SK-N-SH treated with all-trans-retinoic acid at 6 μM for 48 hours (cell line): ENCODE measurements at regions not wholly inside any gene's neighbourhood (a gene's known extent, or its start where the extent isn't known, plus 50 kb on each side); places are given as distances from the start of the nearest gene placed in this dataset.
"Not testable (repeated sequence)": the region's sequence is repeated elsewhere in the genome, so short reads cannot be mapped to it uniquely, and the experiment has no call there.

Source experiments
- ATAC-seq: fragments of 200-7000 bp; cut with Tn5 transposase; 3 replicates; pipeline ENCODE4 v1.9.1; 2020; ENCODE audit warnings: mild to moderate bottlenecking, moderate library complexity
- ARNTL ChIP-seq: fragments of 450-650 bp; formaldehyde crosslinking; IDR thresholded peaks from 2 replicates; pipeline ENCODE4 v1.5.0; 2020; ENCODE audit warnings: low read depth, mild to moderate bottlenecking, moderate library complexity, borderline replicate concordance
- BACH2 ChIP-seq: fragments of 250-450 bp; sonication (Bioruptor Pico); IDR thresholded peaks from 2 replicates; pipeline ENCODE4 v1.9.0; 2021; ENCODE audit warnings: mild to moderate bottlenecking, borderline replicate concordance
- CSDC2 ChIP-seq: fragments of 250-450 bp; sonication (Bioruptor Pico); IDR thresholded peaks from 2 replicates; pipeline ENCODE4 v1.5.0; 2020; ENCODE audit warnings: mild to moderate bottlenecking, moderate library complexity
- ESRRG ChIP-seq: fragments of 250-450 bp; sonication (Bioruptor Pico); IDR thresholded peaks from 2 replicates; pipeline ENCODE4 v1.6.1; 2021; ENCODE audit warnings: mild to moderate bottlenecking
- GLIS3 ChIP-seq: fragments of 250-450 bp; sonication (Bioruptor Pico); IDR thresholded peaks from 2 replicates; pipeline ENCODE4 v1.5.0; 2020; ENCODE audit warnings: mild to moderate bottlenecking, moderate library complexity
- ISL1 ChIP-seq: fragments of 250-450 bp; sonication (Bioruptor Pico); IDR thresholded peaks from 2 replicates; pipeline ENCODE4 v2.1.2; 2022; ENCODE audit warnings: mild to moderate bottlenecking, moderate library complexity
- OSR1 ChIP-seq: fragments of 250-450 bp; sonication (Bioruptor Pico); IDR thresholded peaks from 2 replicates; pipeline ENCODE4 v1.8.0; 2022; ENCODE audit warnings: moderate library complexity, mild to moderate bottlenecking, inconsistent platforms
- PPARA ChIP-seq: fragments of 250-450 bp; sonication (Bioruptor Pico); IDR thresholded peaks from 2 replicates; pipeline ENCODE4 v1.5.0; 2020; ENCODE audit warnings: mild to moderate bottlenecking, borderline replicate concordance
- RARB ChIP-seq: fragments of 250-450 bp; sonication (Bioruptor Pico); IDR thresholded peaks from 2 replicates; pipeline ENCODE4 v1.8.0; 2021; ENCODE audit warnings: mild to moderate bottlenecking, moderate library complexity
- SNAI2 ChIP-seq: fragments of 250-450 bp; sonication (Bioruptor Pico); IDR thresholded peaks from 2 replicates; pipeline ENCODE4 v1.5.0; 2020; ENCODE audit warnings: mild to moderate bottlenecking, moderate library complexity
- TCF4 ChIP-seq: fragments of 250-450 bp; sonication (Bioruptor Pico); IDR thresholded peaks from 2 replicates; pipeline ENCODE4 v1.8.0; 2021; ENCODE audit warnings: mild to moderate bottlenecking, moderate library complexity, borderline replicate concordance
- ZC3H10 ChIP-seq: fragments of 250-450 bp; sonication (Bioruptor Pico); IDR thresholded peaks from 2 replicates; pipeline ENCODE4 v1.5.1; 2021; ENCODE audit warnings: mild to moderate bottlenecking, moderate library complexity
- ZFP30 ChIP-seq: fragments of 450-650 bp; formaldehyde crosslinking; IDR thresholded peaks from 2 replicates; pipeline ENCODE4 v1.5.0; 2022; ENCODE audit warnings: mild to moderate bottlenecking, moderate library complexity
- TF ChIP-seq, protein P1 (sequence below): fragments of 250-450 bp; sonication (Bioruptor Pico); IDR thresholded peaks from 2 replicates; pipeline ENCODE4 v1.5.0; 2020; ENCODE audit warnings: mild to moderate bottlenecking, moderate library complexity
- TF ChIP-seq, protein P2 (sequence below): fragments of 250-450 bp; sonication (Bioruptor Pico); IDR thresholded peaks from 2 replicates; pipeline ENCODE4 v1.5.1; 2021; ENCODE audit warnings: mild to moderate bottlenecking, moderate library complexity
- TF ChIP-seq, protein P3 (sequence below): fragments of 250-450 bp; sonication (Bioruptor Pico); IDR thresholded peaks from 2 replicates; pipeline ENCODE4 v1.8.0; 2020; ENCODE audit warnings: mild to moderate bottlenecking, moderate library complexity, borderline replicate concordance
- TF ChIP-seq, protein P4 (sequence below): fragments of 250-450 bp; sonication (Bioruptor Pico); IDR thresholded peaks from 2 replicates; pipeline ENCODE4 v1.8.0; 2021; ENCODE audit warnings: low read depth, mild to moderate bottlenecking, moderate library complexity, borderline replicate concordance

DNA sequence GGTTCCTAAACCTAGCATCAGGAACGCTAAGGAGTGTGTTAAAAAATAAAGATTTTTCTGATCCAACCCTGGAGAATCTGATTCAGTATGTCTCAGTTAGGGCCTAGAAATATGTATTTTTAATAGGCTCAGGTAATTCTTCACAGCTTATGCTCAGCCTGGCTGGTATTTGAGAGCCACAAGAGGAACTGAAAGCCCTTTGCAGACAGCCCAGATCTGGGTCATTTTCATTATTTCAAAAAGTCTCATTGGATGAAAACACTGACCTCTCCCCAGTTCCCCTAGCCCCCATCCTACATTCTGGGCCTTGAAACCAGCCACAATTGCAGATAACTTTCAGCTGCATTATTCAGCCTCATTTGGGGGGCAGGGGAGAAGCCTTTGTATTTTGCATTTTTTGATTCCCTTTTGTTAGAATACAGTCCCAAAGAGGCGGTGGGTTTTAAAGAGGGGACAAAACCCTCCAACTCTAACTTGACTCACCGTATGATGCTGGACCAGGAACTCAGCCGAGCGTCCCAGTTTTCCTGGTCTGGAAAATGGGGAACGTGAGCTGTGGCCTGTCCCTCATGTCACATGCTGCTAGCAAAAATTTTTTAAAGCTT lies 66.0 kb upstream of the LARGE1 start:
- no peak for TF ChIP-seq GLIS3
- TF ChIP-seq, protein P1, sequence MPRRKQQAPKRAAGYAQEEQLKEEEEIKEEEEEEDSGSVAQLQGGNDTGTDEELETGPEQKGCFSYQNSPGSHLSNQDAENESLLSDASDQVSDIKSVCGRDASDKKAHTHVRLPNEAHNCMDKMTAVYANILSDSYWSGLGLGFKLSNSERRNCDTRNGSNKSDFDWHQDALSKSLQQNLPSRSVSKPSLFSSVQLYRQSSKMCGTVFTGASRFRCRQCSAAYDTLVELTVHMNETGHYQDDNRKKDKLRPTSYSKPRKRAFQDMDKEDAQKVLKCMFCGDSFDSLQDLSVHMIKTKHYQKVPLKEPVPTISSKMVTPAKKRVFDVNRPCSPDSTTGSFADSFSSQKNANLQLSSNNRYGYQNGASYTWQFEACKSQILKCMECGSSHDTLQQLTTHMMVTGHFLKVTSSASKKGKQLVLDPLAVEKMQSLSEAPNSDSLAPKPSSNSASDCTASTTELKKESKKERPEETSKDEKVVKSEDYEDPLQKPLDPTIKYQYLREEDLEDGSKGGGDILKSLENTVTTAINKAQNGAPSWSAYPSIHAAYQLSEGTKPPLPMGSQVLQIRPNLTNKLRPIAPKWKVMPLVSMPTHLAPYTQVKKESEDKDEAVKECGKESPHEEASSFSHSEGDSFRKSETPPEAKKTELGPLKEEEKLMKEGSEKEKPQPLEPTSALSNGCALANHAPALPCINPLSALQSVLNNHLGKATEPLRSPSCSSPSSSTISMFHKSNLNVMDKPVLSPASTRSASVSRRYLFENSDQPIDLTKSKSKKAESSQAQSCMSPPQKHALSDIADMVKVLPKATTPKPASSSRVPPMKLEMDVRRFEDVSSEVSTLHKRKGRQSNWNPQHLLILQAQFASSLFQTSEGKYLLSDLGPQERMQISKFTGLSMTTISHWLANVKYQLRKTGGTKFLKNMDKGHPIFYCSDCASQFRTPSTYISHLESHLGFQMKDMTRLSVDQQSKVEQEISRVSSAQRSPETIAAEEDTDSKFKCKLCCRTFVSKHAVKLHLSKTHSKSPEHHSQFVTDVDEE (CRISPR knock-in tag): no peak
- TF ChIP-seq, protein P2, sequence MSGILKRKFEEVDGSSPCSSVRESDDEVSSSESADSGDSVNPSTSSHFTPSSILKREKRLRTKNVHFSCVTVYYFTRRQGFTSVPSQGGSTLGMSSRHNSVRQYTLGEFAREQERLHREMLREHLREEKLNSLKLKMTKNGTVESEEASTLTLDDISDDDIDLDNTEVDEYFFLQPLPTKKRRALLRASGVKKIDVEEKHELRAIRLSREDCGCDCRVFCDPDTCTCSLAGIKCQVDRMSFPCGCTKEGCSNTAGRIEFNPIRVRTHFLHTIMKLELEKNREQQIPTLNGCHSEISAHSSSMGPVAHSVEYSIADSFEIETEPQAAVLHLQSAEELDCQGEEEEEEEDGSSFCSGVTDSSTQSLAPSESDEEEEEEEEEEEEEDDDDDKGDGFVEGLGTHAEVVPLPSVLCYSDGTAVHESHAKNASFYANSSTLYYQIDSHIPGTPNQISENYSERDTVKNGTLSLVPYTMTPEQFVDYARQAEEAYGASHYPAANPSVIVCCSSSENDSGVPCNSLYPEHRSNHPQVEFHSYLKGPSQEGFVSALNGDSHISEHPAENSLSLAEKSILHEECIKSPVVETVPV (CRISPR knock-in tag): no peak
- no peak for TF ChIP-seq ESRRG (CRISPR knock-in tag)
- no peak for TF ChIP-seq ISL1 (CRISPR knock-in tag)
- TF ChIP-seq SNAI2: no peak
- no peak for TF ChIP-seq RARB (CRISPR knock-in tag)
- TF ChIP-seq ZC3H10: no peak
- TF ChIP-seq OSR1: no peak
- TF ChIP-seq BACH2 (CRISPR knock-in tag): no peak
- TF ChIP-seq CSDC2 (CRISPR knock-in tag): no peak
- TF ChIP-seq, protein P3, sequence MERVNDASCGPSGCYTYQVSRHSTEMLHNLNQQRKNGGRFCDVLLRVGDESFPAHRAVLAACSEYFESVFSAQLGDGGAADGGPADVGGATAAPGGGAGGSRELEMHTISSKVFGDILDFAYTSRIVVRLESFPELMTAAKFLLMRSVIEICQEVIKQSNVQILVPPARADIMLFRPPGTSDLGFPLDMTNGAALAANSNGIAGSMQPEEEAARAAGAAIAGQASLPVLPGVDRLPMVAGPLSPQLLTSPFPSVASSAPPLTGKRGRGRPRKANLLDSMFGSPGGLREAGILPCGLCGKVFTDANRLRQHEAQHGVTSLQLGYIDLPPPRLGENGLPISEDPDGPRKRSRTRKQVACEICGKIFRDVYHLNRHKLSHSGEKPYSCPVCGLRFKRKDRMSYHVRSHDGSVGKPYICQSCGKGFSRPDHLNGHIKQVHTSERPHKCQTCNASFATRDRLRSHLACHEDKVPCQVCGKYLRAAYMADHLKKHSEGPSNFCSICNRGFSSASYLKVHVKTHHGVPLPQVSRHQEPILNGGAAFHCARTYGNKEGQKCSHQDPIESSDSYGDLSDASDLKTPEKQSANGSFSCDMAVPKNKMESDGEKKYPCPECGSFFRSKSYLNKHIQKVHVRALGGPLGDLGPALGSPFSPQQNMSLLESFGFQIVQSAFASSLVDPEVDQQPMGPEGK (CRISPR knock-in tag): no peak
- no peak for TF ChIP-seq TCF4 (CRISPR knock-in tag)
- TF ChIP-seq, protein P4, sequence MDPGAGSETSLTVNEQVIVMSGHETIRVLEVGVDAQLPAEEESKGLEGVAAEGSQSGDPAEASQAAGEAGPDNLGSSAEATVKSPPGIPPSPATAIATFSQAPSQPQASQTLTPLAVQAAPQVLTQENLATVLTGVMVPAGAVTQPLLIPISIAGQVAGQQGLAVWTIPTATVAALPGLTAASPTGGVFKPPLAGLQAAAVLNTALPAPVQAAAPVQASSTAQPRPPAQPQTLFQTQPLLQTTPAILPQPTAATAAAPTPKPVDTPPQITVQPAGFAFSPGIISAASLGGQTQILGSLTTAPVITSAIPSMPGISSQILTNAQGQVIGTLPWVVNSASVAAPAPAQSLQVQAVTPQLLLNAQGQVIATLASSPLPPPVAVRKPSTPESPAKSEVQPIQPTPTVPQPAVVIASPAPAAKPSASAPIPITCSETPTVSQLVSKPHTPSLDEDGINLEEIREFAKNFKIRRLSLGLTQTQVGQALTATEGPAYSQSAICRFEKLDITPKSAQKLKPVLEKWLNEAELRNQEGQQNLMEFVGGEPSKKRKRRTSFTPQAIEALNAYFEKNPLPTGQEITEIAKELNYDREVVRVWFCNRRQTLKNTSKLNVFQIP (CRISPR knock-in tag): no peak
- ATAC-seq: no peak

DNA sequence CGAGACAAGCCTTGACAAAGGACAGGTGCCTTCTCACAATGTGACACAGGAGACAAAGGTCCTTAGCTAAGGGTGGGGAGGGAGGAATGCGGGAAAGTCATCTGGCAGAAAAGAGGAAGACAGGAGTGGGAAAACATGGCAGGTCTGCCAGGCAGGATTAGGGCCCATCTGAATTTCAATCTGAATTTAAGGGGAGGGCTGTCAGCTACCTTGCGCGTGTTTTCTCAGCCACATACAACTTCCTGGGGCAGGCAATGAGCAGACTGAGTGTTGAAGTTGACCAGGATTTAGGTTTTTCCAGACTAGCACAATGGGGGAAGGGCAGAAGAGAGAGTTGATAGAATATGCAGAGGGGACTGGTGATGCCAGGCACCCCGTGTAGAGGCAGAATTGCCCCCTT lies 66.7 kb upstream of the LARGE1 start:
- TF ChIP-seq, protein P4 (CRISPR knock-in tag): no peak
- TF ChIP-seq SNAI2: no peak
- TF ChIP-seq RARB (CRISPR knock-in tag): no peak
- TF ChIP-seq, protein P3 (CRISPR knock-in tag): no peak
- no peak for TF ChIP-seq ARNTL (CRISPR knock-in tag)
- no peak for TF ChIP-seq ESRRG (CRISPR knock-in tag)
- TF ChIP-seq PPARA (CRISPR knock-in tag): no peak
- no peak for TF ChIP-seq ZFP30
- TF ChIP-seq GLIS3: no peak
- TF ChIP-seq TCF4 (CRISPR knock-in tag): no peak
- no peak for ATAC-seq

DNA sequence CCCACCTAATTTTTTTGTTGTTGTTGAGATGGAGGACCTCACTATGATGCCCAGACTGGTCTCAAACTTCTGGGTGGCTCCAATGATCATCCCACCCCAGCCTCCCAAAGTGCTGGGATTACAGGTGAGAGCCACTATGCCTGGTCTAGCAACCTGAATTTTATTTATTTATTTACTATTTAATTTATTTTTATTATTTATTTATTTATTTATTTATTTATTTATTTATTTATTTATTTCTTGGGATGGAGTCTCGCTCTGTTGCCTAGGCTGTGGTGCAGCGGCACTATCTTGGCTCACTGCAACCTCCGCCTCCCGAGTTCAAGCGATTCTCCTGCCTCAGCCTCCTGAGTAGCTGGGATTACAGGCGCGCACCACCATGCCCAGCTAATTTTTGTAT lies 69.0 kb upstream of the LARGE1 start:
- ATAC-seq: not testable (repeated sequence)
